K562 (cell line): ENCODE measurements at regions not wholly inside any gene's neighbourhood (a gene's known extent, or its start where the extent isn't known, plus 50 kb on each side); places are given as distances from the start of the nearest gene placed in this dataset.

ENCODE experiments used
- FOXP1 ChIP-seq: sonication (generic); formaldehyde crosslinking; IDR thresholded peaks from 2 replicates; pipeline ENCODE4 v1.8.0; 2022; ENCODE audit warnings: mild to moderate bottlenecking, missing genetic modification reagents
- MYNN ChIP-seq, 2 experiments: sonication (generic); formaldehyde crosslinking in 1 of 2; IDR thresholded peaks; 2 replicates each; pipeline versions ENCODE4 v1.5.0 to v1.6.1; 2016 to 2020; ENCODE audit warnings: antibody characterized with exemption in 1 of 2, missing genetic modification reagents in 1 of 2
- RBM14 ChIP-seq: fragments of 200-400 bp; formaldehyde crosslinking; IDR thresholded peaks from 2 replicates; pipeline ENCODE4 v1.6.1; 2018; ENCODE audit warnings: low read depth, mild to moderate bottlenecking, low read length, moderate library complexity, borderline replicate concordance; ENCODE audit not compliant: insufficient read depth
- ZNF124 ChIP-seq: sonication (generic); formaldehyde crosslinking; IDR thresholded peaks from 2 replicates; pipeline ENCODE4 v1.8.1; 2022; ENCODE audit warnings: missing genetic modification reagents
- ZNF586 ChIP-seq: fragments of 450-650 bp; formaldehyde crosslinking; conservative IDR thresholded peaks from 2 replicates; pipeline ENCODE4 v1.4.0; 2020; ENCODE audit warnings: mild to moderate bottlenecking, moderate library complexity
- TF ChIP-seq, protein P1 (sequence below): fragments of 450-650 bp; formaldehyde crosslinking; IDR thresholded peaks from 2 replicates; pipeline ENCODE4 v1.4.0; 2020; ENCODE audit warnings: mild to moderate bottlenecking, moderate library complexity
- TF ChIP-seq, protein P2 (sequence below): fragments of 450-650 bp; IDR thresholded peaks from 2 replicates; pipeline ENCODE4 v1.6.1; 2017; ENCODE audit warnings: antibody characterized with exemption, mild to moderate bottlenecking
- TF ChIP-seq, protein P3 (sequence below), 3 experiments: IDR thresholded peaks in 2 of 3; conservative IDR thresholded peaks in 1 of 3; 2 replicates each; pipeline ENCODE4 v1.5.1; 2011 to 2012; ENCODE audit warnings: low read length in 3 of 3, mild to moderate bottlenecking in 3 of 3, control low read depth in 2 of 3, improper control_type of control experiment in 1 of 3, inconsistent platforms in 1 of 3, low read depth in 1 of 3, mixed read lengths in 1 of 3, moderate library complexity in 1 of 3; ENCODE audit not compliant: insufficient read depth in 2 of 3
- TF ChIP-seq, protein P4 (sequence below): fragments of 250-450 bp; sonication (Bioruptor Pico); IDR thresholded peaks from 2 replicates; pipeline ENCODE4 v1.5.0; 2020; ENCODE audit warnings: mild to moderate bottlenecking, borderline replicate concordance

DNA sequence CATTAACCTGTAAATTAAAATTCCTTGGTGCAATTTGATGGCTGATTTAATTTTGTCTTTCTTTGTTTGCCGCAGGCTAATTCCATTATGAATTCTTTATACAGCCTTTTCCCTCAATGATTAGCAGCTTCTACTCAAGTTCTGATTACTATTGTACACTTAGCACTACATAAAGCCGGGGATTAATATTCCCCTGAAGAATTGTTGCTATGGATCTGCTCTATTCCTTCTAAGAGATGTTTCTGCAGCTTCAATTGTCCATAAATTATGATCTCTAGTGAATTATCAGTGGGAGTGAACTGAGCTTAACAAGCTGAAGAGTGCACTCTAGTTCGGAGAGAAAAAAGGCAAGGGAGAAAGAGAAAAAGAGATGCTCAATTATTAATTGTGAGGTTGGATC, 433.7 kb upstream of the SPRED2 start:
- TF ChIP-seq ZNF124 (CRISPR knock-in tag) (no peak), ZNF586 (CRISPR knock-in tag) (no peak), FOXP1 (CRISPR knock-in tag) (no peak), MYNN (IDR thresholded peaks at IDR 0.05) (no peak), MYNN (CRISPR knock-in tag; IDR thresholded peaks at IDR 0.05) (no peak), RBM14 (no peak)
- TF ChIP-seq, protein P1, sequence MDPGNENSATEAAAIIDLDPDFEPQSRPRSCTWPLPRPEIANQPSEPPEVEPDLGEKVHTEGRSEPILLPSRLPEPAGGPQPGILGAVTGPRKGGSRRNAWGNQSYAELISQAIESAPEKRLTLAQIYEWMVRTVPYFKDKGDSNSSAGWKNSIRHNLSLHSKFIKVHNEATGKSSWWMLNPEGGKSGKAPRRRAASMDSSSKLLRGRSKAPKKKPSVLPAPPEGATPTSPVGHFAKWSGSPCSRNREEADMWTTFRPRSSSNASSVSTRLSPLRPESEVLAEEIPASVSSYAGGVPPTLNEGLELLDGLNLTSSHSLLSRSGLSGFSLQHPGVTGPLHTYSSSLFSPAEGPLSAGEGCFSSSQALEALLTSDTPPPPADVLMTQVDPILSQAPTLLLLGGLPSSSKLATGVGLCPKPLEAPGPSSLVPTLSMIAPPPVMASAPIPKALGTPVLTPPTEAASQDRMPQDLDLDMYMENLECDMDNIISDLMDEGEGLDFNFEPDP, result no peak
- TF ChIP-seq, protein P2, sequence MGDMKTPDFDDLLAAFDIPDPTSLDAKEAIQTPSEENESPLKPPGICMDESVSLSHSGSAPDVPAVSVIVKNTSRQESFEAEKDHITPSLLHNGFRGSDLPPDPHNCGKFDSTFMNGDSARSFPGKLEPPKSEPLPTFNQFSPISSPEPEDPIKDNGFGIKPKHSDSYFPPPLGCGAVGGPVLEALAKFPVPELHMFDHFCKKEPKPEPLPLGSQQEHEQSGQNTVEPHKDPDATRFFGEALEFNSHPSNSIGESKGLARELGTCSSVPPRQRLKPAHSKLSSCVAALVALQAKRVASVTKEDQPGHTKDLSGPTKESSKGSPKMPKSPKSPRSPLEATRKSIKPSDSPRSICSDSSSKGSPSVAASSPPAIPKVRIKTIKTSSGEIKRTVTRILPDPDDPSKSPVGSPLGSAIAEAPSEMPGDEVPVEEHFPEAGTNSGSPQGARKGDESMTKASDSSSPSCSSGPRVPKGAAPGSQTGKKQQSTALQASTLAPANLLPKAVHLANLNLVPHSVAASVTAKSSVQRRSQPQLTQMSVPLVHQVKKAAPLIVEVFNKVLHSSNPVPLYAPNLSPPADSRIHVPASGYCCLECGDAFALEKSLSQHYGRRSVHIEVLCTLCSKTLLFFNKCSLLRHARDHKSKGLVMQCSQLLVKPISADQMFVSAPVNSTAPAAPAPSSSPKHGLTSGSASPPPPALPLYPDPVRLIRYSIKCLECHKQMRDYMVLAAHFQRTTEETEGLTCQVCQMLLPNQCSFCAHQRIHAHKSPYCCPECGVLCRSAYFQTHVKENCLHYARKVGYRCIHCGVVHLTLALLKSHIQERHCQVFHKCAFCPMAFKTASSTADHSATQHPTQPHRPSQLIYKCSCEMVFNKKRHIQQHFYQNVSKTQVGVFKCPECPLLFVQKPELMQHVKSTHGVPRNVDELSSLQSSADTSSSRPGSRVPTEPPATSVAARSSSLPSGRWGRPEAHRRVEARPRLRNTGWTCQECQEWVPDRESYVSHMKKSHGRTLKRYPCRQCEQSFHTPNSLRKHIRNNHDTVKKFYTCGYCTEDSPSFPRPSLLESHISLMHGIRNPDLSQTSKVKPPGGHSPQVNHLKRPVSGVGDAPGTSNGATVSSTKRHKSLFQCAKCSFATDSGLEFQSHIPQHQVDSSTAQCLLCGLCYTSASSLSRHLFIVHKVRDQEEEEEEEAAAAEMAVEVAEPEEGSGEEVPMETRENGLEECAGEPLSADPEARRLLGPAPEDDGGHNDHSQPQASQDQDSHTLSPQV, result no peak
- TF ChIP-seq, protein P3, sequence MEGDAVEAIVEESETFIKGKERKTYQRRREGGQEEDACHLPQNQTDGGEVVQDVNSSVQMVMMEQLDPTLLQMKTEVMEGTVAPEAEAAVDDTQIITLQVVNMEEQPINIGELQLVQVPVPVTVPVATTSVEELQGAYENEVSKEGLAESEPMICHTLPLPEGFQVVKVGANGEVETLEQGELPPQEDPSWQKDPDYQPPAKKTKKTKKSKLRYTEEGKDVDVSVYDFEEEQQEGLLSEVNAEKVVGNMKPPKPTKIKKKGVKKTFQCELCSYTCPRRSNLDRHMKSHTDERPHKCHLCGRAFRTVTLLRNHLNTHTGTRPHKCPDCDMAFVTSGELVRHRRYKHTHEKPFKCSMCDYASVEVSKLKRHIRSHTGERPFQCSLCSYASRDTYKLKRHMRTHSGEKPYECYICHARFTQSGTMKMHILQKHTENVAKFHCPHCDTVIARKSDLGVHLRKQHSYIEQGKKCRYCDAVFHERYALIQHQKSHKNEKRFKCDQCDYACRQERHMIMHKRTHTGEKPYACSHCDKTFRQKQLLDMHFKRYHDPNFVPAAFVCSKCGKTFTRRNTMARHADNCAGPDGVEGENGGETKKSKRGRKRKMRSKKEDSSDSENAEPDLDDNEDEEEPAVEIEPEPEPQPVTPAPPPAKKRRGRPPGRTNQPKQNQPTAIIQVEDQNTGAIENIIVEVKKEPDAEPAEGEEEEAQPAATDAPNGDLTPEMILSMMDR (IDR thresholded peaks at IDR 0.05 in 2 of 3, conservative IDR thresholded peaks at IDR 0.05 in 1 of 3; ENCODE audit: insufficient read depth in 2 of 3, low read depth in 1 of 3, low read length in 3 of 3), result no peak
- TF ChIP-seq, protein P4, sequence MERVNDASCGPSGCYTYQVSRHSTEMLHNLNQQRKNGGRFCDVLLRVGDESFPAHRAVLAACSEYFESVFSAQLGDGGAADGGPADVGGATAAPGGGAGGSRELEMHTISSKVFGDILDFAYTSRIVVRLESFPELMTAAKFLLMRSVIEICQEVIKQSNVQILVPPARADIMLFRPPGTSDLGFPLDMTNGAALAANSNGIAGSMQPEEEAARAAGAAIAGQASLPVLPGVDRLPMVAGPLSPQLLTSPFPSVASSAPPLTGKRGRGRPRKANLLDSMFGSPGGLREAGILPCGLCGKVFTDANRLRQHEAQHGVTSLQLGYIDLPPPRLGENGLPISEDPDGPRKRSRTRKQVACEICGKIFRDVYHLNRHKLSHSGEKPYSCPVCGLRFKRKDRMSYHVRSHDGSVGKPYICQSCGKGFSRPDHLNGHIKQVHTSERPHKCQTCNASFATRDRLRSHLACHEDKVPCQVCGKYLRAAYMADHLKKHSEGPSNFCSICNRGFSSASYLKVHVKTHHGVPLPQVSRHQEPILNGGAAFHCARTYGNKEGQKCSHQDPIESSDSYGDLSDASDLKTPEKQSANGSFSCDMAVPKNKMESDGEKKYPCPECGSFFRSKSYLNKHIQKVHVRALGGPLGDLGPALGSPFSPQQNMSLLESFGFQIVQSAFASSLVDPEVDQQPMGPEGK, result no peak
